H1 (cell line): ENCODE measurements at regions not wholly inside any gene's neighbourhood (a gene's known extent, or its start where the extent isn't known, plus 50 kb on each side); places are given as distances from the start of the nearest gene placed in this dataset.

ENCODE experiments used
- CTCF ChIA-PET: fragments of 300-600 bp; sonication (Branson Sonifier 250); formaldehyde crosslinking; loops from one replicate; lab custom pipeline; 2021; ENCODE audit not compliant: partially characterized antibody; lab: Charles Lee
- POLR2A ChIA-PET: fragments of 300-600 bp; sonication (Branson Sonifier 250); formaldehyde crosslinking; loops from one replicate; lab custom pipeline; 2021; ENCODE audit warnings: inconsistent platforms; ENCODE audit not compliant: partially characterized antibody; lab: Charles Lee
- DNase-seq, 2 experiments: peaks; one replicate each; pipeline versions ENCODE4 v3.0.0 to v3.0.0-alpha.2; 2010 to 2022; ENCODE audit warnings: low spot score in 2 of 2, low read depth in 1 of 2, mixed read lengths in 1 of 2
- FAIRE-seq: peaks from 2 replicates; lab custom pipeline; 2011; peaks lifted over from hg19 to GRCh38; lab: Jason Lieb, UNC
- H2AFZ ChIP-seq: 2 replicates; pipeline ENCODE4 v1.8.1; 2012; ENCODE audit warnings: low read length, inconsistent platforms
- H2AK5ac ChIP-seq: 2 replicates; pipeline ENCODE4 v1.6.1; 2013; ENCODE audit warnings: low read depth, low read length
- H2BK120ac ChIP-seq: replicated peaks from 2 replicates; pipeline ENCODE3; 2013; ENCODE audit warnings: low read depth, low read length, inconsistent platforms
- H2BK12ac ChIP-seq: 2 replicates; pipeline ENCODE4 v1.6.1; 2013; ENCODE audit warnings: low read depth, low read length
- H2BK15ac ChIP-seq: 2 replicates; pipeline ENCODE4 v1.6.1; 2013; ENCODE audit warnings: low read length
- H2BK20ac ChIP-seq: 2 replicates; pipeline ENCODE4 v1.6.1; 2013; ENCODE audit warnings: low read length
- H2BK5ac ChIP-seq: 2 replicates; pipeline ENCODE4 v1.6.1; 2013; ENCODE audit warnings: low read depth, low read length
- H3K14ac ChIP-seq: 2 replicates; pipeline ENCODE4 v1.6.1; 2013; ENCODE audit warnings: inconsistent platforms; ENCODE audit not compliant: insufficient read length
- H3K18ac ChIP-seq: 2 replicates; pipeline ENCODE4 v1.6.1; 2013; ENCODE audit warnings: low read length; ENCODE audit errors: extremely low read depth
- H3K23ac ChIP-seq: 2 replicates; pipeline ENCODE4 v1.6.1; 2013; ENCODE audit warnings: inconsistent platforms; ENCODE audit not compliant: insufficient read length
- H3K23me2 ChIP-seq: 2 replicates; pipeline ENCODE4 v1.6.1; 2013; ENCODE audit warnings: low read depth, low read length
- H3K27ac ChIP-seq: 2 replicates; pipeline ENCODE4 v1.6.1; 2011; ENCODE audit warnings: low read depth, low read length, inconsistent platforms
- H3K27me3 ChIP-seq, 4 experiments: replicated peaks in 1 of 4; 1 replicate in 1 of 4; 2 replicates in 3 of 4; pipeline versions ENCODE4 v1.6.1 to v1.8.1; 2011 to 2013; ENCODE audit warnings: low read length in 3 of 4, mild to moderate bottlenecking in 3 of 4, inconsistent platforms in 2 of 4, mixed read lengths in 2 of 4, moderate library complexity in 1 of 4; ENCODE audit not compliant: control insufficient read depth in 3 of 4, insufficient read depth in 3 of 4; ENCODE audit errors: extremely low read depth in 1 of 4
- H3K36me3 ChIP-seq, 4 experiments: 2 replicates each; pipeline versions ENCODE4 v1.6.1 to v1.8.1; 2011 to 2013; ENCODE audit warnings: mild to moderate bottlenecking in 4 of 4, low read length in 3 of 4, moderate library complexity in 2 of 4, control low read depth in 1 of 4, inconsistent platforms in 1 of 4; ENCODE audit not compliant: insufficient read depth in 4 of 4, control insufficient read depth in 2 of 4
- H3K4ac ChIP-seq: replicated peaks from 2 replicates; pipeline ENCODE3; 2013; ENCODE audit warnings: low read length, low read depth, mixed read lengths, inconsistent platforms; ENCODE audit not compliant: insufficient read length
- H3K4me1 ChIP-seq, 4 experiments: replicated peaks in 1 of 4; 1 replicate in 1 of 4; 2 replicates in 3 of 4; pipeline versions ENCODE4 v1.6.1 to v1.8.1; 2011 to 2013; ENCODE audit warnings: low read length in 3 of 4, inconsistent platforms in 2 of 4, mixed read lengths in 1 of 4; ENCODE audit not compliant: insufficient read depth in 4 of 4, control insufficient read depth in 3 of 4
- H3K4me2 ChIP-seq, 2 experiments: 2 replicates each; pipeline versions ENCODE4 v1.6.1 to v1.8.1; 2011 to 2013; ENCODE audit warnings: low read depth in 2 of 2, low read length in 2 of 2, control low read depth in 1 of 2, inconsistent platforms in 1 of 2, mild to moderate bottlenecking in 1 of 2; ENCODE audit not compliant: insufficient read depth in 1 of 2
- H3K4me3 ChIP-seq, 4 experiments: fragments of 200-600, 300-600 bp in 1 of 4; sonication (generic), shearing (Covaris generic), sonication (Bioruptor Twin) in 1 of 4; 2 replicates each; pipeline versions ENCODE4 v1.5.1 to v1.8.1; 2011 to 2016; ENCODE audit warnings: low read length in 4 of 4, low read depth in 3 of 4, control low read depth in 2 of 4, inconsistent platforms in 2 of 4, mild to moderate bottlenecking in 2 of 4, mixed read lengths in 1 of 4, moderate library complexity in 1 of 4; ENCODE audit not compliant: insufficient read depth in 2 of 4; ENCODE audit errors: extremely low read depth in 1 of 4
- H3K56ac ChIP-seq: replicated peaks from 2 replicates; pipeline ENCODE3; 2013; ENCODE audit warnings: low read depth, mild to moderate bottlenecking, mixed read lengths, low read length, inconsistent platforms; ENCODE audit not compliant: insufficient read length
- H3K79me1 ChIP-seq: 2 replicates; pipeline ENCODE4 v1.6.1; 2013; ENCODE audit warnings: low read depth, low read length, control low read depth
- H3K79me2 ChIP-seq, 2 experiments: 2 replicates each; pipeline versions ENCODE4 v1.6.1 to v1.8.1; 2012 to 2013; ENCODE audit warnings: low read length in 2 of 2, mild to moderate bottlenecking in 2 of 2, inconsistent platforms in 1 of 2; ENCODE audit not compliant: insufficient read depth in 2 of 2, control insufficient read depth in 1 of 2
- H3K9ac ChIP-seq, 4 experiments: replicated peaks in 1 of 4; 1 replicate in 1 of 4; 2 replicates in 3 of 4; pipeline versions ENCODE4 v1.6.1 to v1.8.1; 2011 to 2013; ENCODE audit warnings: low read depth in 3 of 4, low read length in 3 of 4, control low read depth in 2 of 4, mild to moderate bottlenecking in 2 of 4, moderate library complexity in 2 of 4, inconsistent platforms in 1 of 4; ENCODE audit errors: extremely low read depth in 1 of 4
- H3K9me3 ChIP-seq, 2 experiments: 2 replicates each; pipeline versions ENCODE4 v1.6.1 to v1.8.1; 2012 to 2013; ENCODE audit warnings: mild to moderate bottlenecking in 2 of 2, moderate library complexity in 2 of 2, control low read depth in 1 of 2, inconsistent platforms in 1 of 2, low read depth in 1 of 2, low read length in 1 of 2, mixed read lengths in 1 of 2; ENCODE audit not compliant: insufficient read depth in 2 of 2
- H4K20me1 ChIP-seq, 2 experiments: replicated peaks in 1 of 2; 2 replicates each; pipeline versions ENCODE3 to v1.8.1; 2011 to 2013; ENCODE audit warnings: inconsistent platforms in 2 of 2, low read length in 2 of 2, mild to moderate bottlenecking in 1 of 2; ENCODE audit not compliant: insufficient read depth in 2 of 2, control insufficient read depth in 1 of 2
- H4K5ac ChIP-seq: 2 replicates; pipeline ENCODE4 v1.6.1; 2013; ENCODE audit warnings: low read length, low read depth, mixed read lengths, inconsistent platforms; ENCODE audit not compliant: insufficient read length
- H4K8ac ChIP-seq: 2 replicates; pipeline ENCODE4 v1.8.0; 2013; ENCODE audit warnings: mild to moderate bottlenecking, moderate library complexity, low read length, inconsistent platforms; ENCODE audit not compliant: insufficient read depth; ENCODE audit errors: extremely low read depth
- H4K91ac ChIP-seq: replicated peaks from 2 replicates; pipeline ENCODE3; 2013; ENCODE audit warnings: low read length, mixed read lengths, inconsistent platforms; ENCODE audit not compliant: insufficient read length
- BCL11A ChIP-seq, 2 experiments: IDR thresholded peaks; one replicate each; pipeline ENCODE4 v1.6.1; 2011; ENCODE audit warnings: low read depth in 2 of 2, low read length in 2 of 2, mild to moderate bottlenecking in 2 of 2
- WGBS, 2 experiments: shearing (Covaris generic) in 1 of 2; methylation state at CpG; one replicate each; pipeline versions ENCODE4 v1.1.6 to v1.1.7; 2013 to 2015; ENCODE audit warnings: low lambda C conversion rate in 2 of 2, mixed read lengths in 2 of 2, inconsistent platforms in 1 of 2, low coverage in 1 of 2, missing lambda C conversion rate in 1 of 2; ENCODE audit not compliant: insufficient replicate concordance in 2 of 2, insufficient coverage in 1 of 2, insufficient read length in 1 of 2; ENCODE audit errors: extremely low coverage in 1 of 2, missing lambda C conversion rate in 1 of 2; 5-methylcytosine and 5-hydroxymethylcytosine counted together

- DNase-seq, result no peak
- Histone ChIP-seq H3K4me3 (no peak overlapping the region), H3K4ac (no peak overlapping the region), H2BK5ac (no peak overlapping the region), H4K5ac (no peak overlapping the region), H3K27me3 (peaks cover 0 to 1% (median 0%) of the 10 kb centered on the region in 4 experiments; a peak in 1 of 7 replicates), H3K4me1 (no peaks in the 10 kb centered on the region), H3K36me3 (no peaks in the 10 kb centered on the region), H2BK15ac (no peak overlapping the region), H2BK120ac (no peak overlapping the region), H3K9me3 (no peaks in the 10 kb centered on the region), H2AK5ac (no peak overlapping the region), H4K20me1 (no peaks in the 10 kb centered on the region), H4K8ac (no peak overlapping the region), H3K23me2 (no peaks in the 10 kb centered on the region), H3K4me2 (no peak overlapping the region), H3K79me1 (no peaks in the 10 kb centered on the region), H3K56ac (no peak overlapping the region), H3K18ac (no peak overlapping the region), H3K79me2 (no peaks in the 10 kb centered on the region), H3K9ac (no peak overlapping the region), H2BK12ac (no peak overlapping the region), H3K23ac (no peak overlapping the region), H3K14ac (no peak overlapping the region), H4K91ac (no peak overlapping the region), H3K27ac (no peak overlapping the region), H2BK20ac (no peak overlapping the region), H2AFZ (no peak overlapping the region)
- ChIA-PET POLR2A (no interaction called here), CTCF (no interaction called here)
- 93% methylated on average over 2 of the region's 2 CpGs; no CpG with 5 or more reads in 1 of the 2 experiments for WGBS, 2 experiments
- no peak for FAIRE-seq
- no peak for TF ChIP-seq BCL11A (IDR thresholded peaks at IDR 0.05; ENCODE audit: low read depth in 2 of 2, low read length in 2 of 2)
Measured at GRCh38 chr6:130565696-130566095, 199.9 kb downstream of the TMEM200A start.
